H1 (cell line): ENCODE measurements at regions not wholly inside any gene's neighbourhood (a gene's known extent, or its start where the extent isn't known, plus 50 kb on each side); places are given as distances from the start of the nearest gene placed in this dataset.

ENCODE experiments used
- CTCF ChIA-PET: fragments of 300-600 bp; sonication (Branson Sonifier 250); formaldehyde crosslinking; loops from one replicate; lab custom pipeline; 2021; ENCODE audit not compliant: partially characterized antibody; lab: Charles Lee
- POLR2A ChIA-PET: fragments of 300-600 bp; sonication (Branson Sonifier 250); formaldehyde crosslinking; loops from one replicate; lab custom pipeline; 2021; ENCODE audit warnings: inconsistent platforms; ENCODE audit not compliant: partially characterized antibody; lab: Charles Lee
- DNase-seq, 2 experiments: peaks; one replicate each; pipeline versions ENCODE4 v3.0.0 to v3.0.0-alpha.2; 2010 to 2022; ENCODE audit warnings: low spot score in 2 of 2, low read depth in 1 of 2, mixed read lengths in 1 of 2
- FAIRE-seq: peaks from 2 replicates; lab custom pipeline; 2011; peaks lifted over from hg19 to GRCh38; lab: Jason Lieb, UNC
- H2AFZ ChIP-seq: 2 replicates; pipeline ENCODE4 v1.8.1; 2012; ENCODE audit warnings: low read length, inconsistent platforms
- H2AK5ac ChIP-seq: 2 replicates; pipeline ENCODE4 v1.6.1; 2013; ENCODE audit warnings: low read depth, low read length
- H2BK120ac ChIP-seq: replicated peaks from 2 replicates; pipeline ENCODE3; 2013; ENCODE audit warnings: low read depth, low read length, inconsistent platforms
- H2BK12ac ChIP-seq: 2 replicates; pipeline ENCODE4 v1.6.1; 2013; ENCODE audit warnings: low read depth, low read length
- H2BK15ac ChIP-seq: 2 replicates; pipeline ENCODE4 v1.6.1; 2013; ENCODE audit warnings: low read length
- H2BK20ac ChIP-seq: 2 replicates; pipeline ENCODE4 v1.6.1; 2013; ENCODE audit warnings: low read length
- H2BK5ac ChIP-seq: 2 replicates; pipeline ENCODE4 v1.6.1; 2013; ENCODE audit warnings: low read depth, low read length
- H3K14ac ChIP-seq: 2 replicates; pipeline ENCODE4 v1.6.1; 2013; ENCODE audit warnings: inconsistent platforms; ENCODE audit not compliant: insufficient read length
- H3K18ac ChIP-seq: 2 replicates; pipeline ENCODE4 v1.6.1; 2013; ENCODE audit warnings: low read length; ENCODE audit errors: extremely low read depth
- H3K23ac ChIP-seq: 2 replicates; pipeline ENCODE4 v1.6.1; 2013; ENCODE audit warnings: inconsistent platforms; ENCODE audit not compliant: insufficient read length
- H3K23me2 ChIP-seq: 2 replicates; pipeline ENCODE4 v1.6.1; 2013; ENCODE audit warnings: low read depth, low read length
- H3K27ac ChIP-seq: 2 replicates; pipeline ENCODE4 v1.6.1; 2011; ENCODE audit warnings: low read depth, low read length, inconsistent platforms
- H3K27me3 ChIP-seq, 4 experiments: replicated peaks in 1 of 4; 1 replicate in 1 of 4; 2 replicates in 3 of 4; pipeline versions ENCODE4 v1.6.1 to v1.8.1; 2011 to 2013; ENCODE audit warnings: low read length in 3 of 4, mild to moderate bottlenecking in 3 of 4, inconsistent platforms in 2 of 4, mixed read lengths in 2 of 4, moderate library complexity in 1 of 4; ENCODE audit not compliant: control insufficient read depth in 3 of 4, insufficient read depth in 3 of 4; ENCODE audit errors: extremely low read depth in 1 of 4
- H3K36me3 ChIP-seq, 4 experiments: 2 replicates each; pipeline versions ENCODE4 v1.6.1 to v1.8.1; 2011 to 2013; ENCODE audit warnings: mild to moderate bottlenecking in 4 of 4, low read length in 3 of 4, moderate library complexity in 2 of 4, control low read depth in 1 of 4, inconsistent platforms in 1 of 4; ENCODE audit not compliant: insufficient read depth in 4 of 4, control insufficient read depth in 2 of 4
- H3K4ac ChIP-seq: replicated peaks from 2 replicates; pipeline ENCODE3; 2013; ENCODE audit warnings: low read length, low read depth, mixed read lengths, inconsistent platforms; ENCODE audit not compliant: insufficient read length
- H3K4me1 ChIP-seq, 4 experiments: replicated peaks in 1 of 4; 1 replicate in 1 of 4; 2 replicates in 3 of 4; pipeline versions ENCODE4 v1.6.1 to v1.8.1; 2011 to 2013; ENCODE audit warnings: low read length in 3 of 4, inconsistent platforms in 2 of 4, mixed read lengths in 1 of 4; ENCODE audit not compliant: insufficient read depth in 4 of 4, control insufficient read depth in 3 of 4
- H3K4me2 ChIP-seq, 2 experiments: 2 replicates each; pipeline versions ENCODE4 v1.6.1 to v1.8.1; 2011 to 2013; ENCODE audit warnings: low read depth in 2 of 2, low read length in 2 of 2, control low read depth in 1 of 2, inconsistent platforms in 1 of 2, mild to moderate bottlenecking in 1 of 2; ENCODE audit not compliant: insufficient read depth in 1 of 2
- H3K4me3 ChIP-seq, 4 experiments: fragments of 200-600, 300-600 bp in 1 of 4; sonication (generic), shearing (Covaris generic), sonication (Bioruptor Twin) in 1 of 4; 2 replicates each; pipeline versions ENCODE4 v1.5.1 to v1.8.1; 2011 to 2016; ENCODE audit warnings: low read length in 4 of 4, low read depth in 3 of 4, control low read depth in 2 of 4, inconsistent platforms in 2 of 4, mild to moderate bottlenecking in 2 of 4, mixed read lengths in 1 of 4, moderate library complexity in 1 of 4; ENCODE audit not compliant: insufficient read depth in 2 of 4; ENCODE audit errors: extremely low read depth in 1 of 4
- H3K56ac ChIP-seq: replicated peaks from 2 replicates; pipeline ENCODE3; 2013; ENCODE audit warnings: low read depth, mild to moderate bottlenecking, mixed read lengths, low read length, inconsistent platforms; ENCODE audit not compliant: insufficient read length
- H3K79me1 ChIP-seq: 2 replicates; pipeline ENCODE4 v1.6.1; 2013; ENCODE audit warnings: low read depth, low read length, control low read depth
- H3K79me2 ChIP-seq, 2 experiments: 2 replicates each; pipeline versions ENCODE4 v1.6.1 to v1.8.1; 2012 to 2013; ENCODE audit warnings: low read length in 2 of 2, mild to moderate bottlenecking in 2 of 2, inconsistent platforms in 1 of 2; ENCODE audit not compliant: insufficient read depth in 2 of 2, control insufficient read depth in 1 of 2
- H3K9ac ChIP-seq, 4 experiments: replicated peaks in 1 of 4; 1 replicate in 1 of 4; 2 replicates in 3 of 4; pipeline versions ENCODE4 v1.6.1 to v1.8.1; 2011 to 2013; ENCODE audit warnings: low read depth in 3 of 4, low read length in 3 of 4, control low read depth in 2 of 4, mild to moderate bottlenecking in 2 of 4, moderate library complexity in 2 of 4, inconsistent platforms in 1 of 4; ENCODE audit errors: extremely low read depth in 1 of 4
- H3K9me3 ChIP-seq, 2 experiments: 2 replicates each; pipeline versions ENCODE4 v1.6.1 to v1.8.1; 2012 to 2013; ENCODE audit warnings: mild to moderate bottlenecking in 2 of 2, moderate library complexity in 2 of 2, control low read depth in 1 of 2, inconsistent platforms in 1 of 2, low read depth in 1 of 2, low read length in 1 of 2, mixed read lengths in 1 of 2; ENCODE audit not compliant: insufficient read depth in 2 of 2
- H4K20me1 ChIP-seq, 2 experiments: replicated peaks in 1 of 2; 2 replicates each; pipeline versions ENCODE3 to v1.8.1; 2011 to 2013; ENCODE audit warnings: inconsistent platforms in 2 of 2, low read length in 2 of 2, mild to moderate bottlenecking in 1 of 2; ENCODE audit not compliant: insufficient read depth in 2 of 2, control insufficient read depth in 1 of 2
- H4K5ac ChIP-seq: 2 replicates; pipeline ENCODE4 v1.6.1; 2013; ENCODE audit warnings: low read length, low read depth, mixed read lengths, inconsistent platforms; ENCODE audit not compliant: insufficient read length
- H4K8ac ChIP-seq: 2 replicates; pipeline ENCODE4 v1.8.0; 2013; ENCODE audit warnings: mild to moderate bottlenecking, moderate library complexity, low read length, inconsistent platforms; ENCODE audit not compliant: insufficient read depth; ENCODE audit errors: extremely low read depth
- H4K91ac ChIP-seq: replicated peaks from 2 replicates; pipeline ENCODE3; 2013; ENCODE audit warnings: low read length, mixed read lengths, inconsistent platforms; ENCODE audit not compliant: insufficient read length
- BCL11A ChIP-seq, 2 experiments: IDR thresholded peaks; one replicate each; pipeline ENCODE4 v1.6.1; 2011; ENCODE audit warnings: low read depth in 2 of 2, low read length in 2 of 2, mild to moderate bottlenecking in 2 of 2
- CBX8 ChIP-seq: fragments of 300-800, 300-1000 bp; sonication (generic); IDR thresholded peaks from 2 replicates; pipeline ENCODE4 v1.7.1; 2016; ENCODE audit warnings: low read depth, low read length, borderline replicate concordance
- CHD2 ChIP-seq: IDR thresholded peaks from 2 replicates; pipeline ENCODE4 v1.6.1; 2012; ENCODE audit warnings: low read length, improper control_type of control experiment
- FOSL1 ChIP-seq: IDR thresholded peaks from 2 replicates; pipeline ENCODE4 v1.6.1; 2011; ENCODE audit warnings: mild to moderate bottlenecking, low read depth, low read length, moderate library complexity; ENCODE audit not compliant: insufficient read depth
- NANOG ChIP-seq: IDR thresholded peaks from 2 replicates; pipeline ENCODE4 v1.6.1; 2011; ENCODE audit warnings: low read length, low read depth, mild to moderate bottlenecking, inconsistent platforms; ENCODE audit not compliant: insufficient read depth, poor library complexity, severe bottlenecking
- PHF8 ChIP-seq: fragments of 200-600 bp; sonication (generic); conservative IDR thresholded peaks from 2 replicates; pipeline ENCODE4 v1.7.1; 2012; ENCODE audit warnings: low read depth, mild to moderate bottlenecking, inconsistent platforms, low read length, moderate library complexity
- RFX5 ChIP-seq: IDR thresholded peaks from 2 replicates; pipeline ENCODE4 v1.6.1; 2011; ENCODE audit warnings: low read depth, low read length, improper control_type of control experiment, borderline replicate concordance
- SAP30 ChIP-seq: fragments of 300-600 bp; sonication (generic); IDR thresholded peaks from 2 replicates; pipeline ENCODE4 v1.7.1; 2012; ENCODE audit warnings: low read length, moderate library complexity, mild to moderate bottlenecking, inconsistent platforms; ENCODE audit not compliant: insufficient read depth, insufficient replicate concordance
- TAF1 ChIP-seq: IDR thresholded peaks from 2 replicates; pipeline ENCODE4 v1.6.1; 2011; ENCODE audit warnings: mild to moderate bottlenecking, low read depth, low read length
- TEAD4 ChIP-seq: IDR thresholded peaks from 2 replicates; pipeline ENCODE4 v1.6.1; 2012; ENCODE audit warnings: low read depth, low read length, inconsistent platforms, mixed read lengths
- ZNF274 ChIP-seq: IDR thresholded peaks from 2 replicates; pipeline ENCODE4 v1.7.0; 2012; ENCODE audit warnings: low read length, borderline replicate concordance; ENCODE audit errors: extremely low read depth
- WGBS, 2 experiments: shearing (Covaris generic) in 1 of 2; methylation state at CpG; one replicate each; pipeline versions ENCODE4 v1.1.6 to v1.1.7; 2013 to 2015; ENCODE audit warnings: low lambda C conversion rate in 2 of 2, mixed read lengths in 2 of 2, inconsistent platforms in 1 of 2, low coverage in 1 of 2, missing lambda C conversion rate in 1 of 2; ENCODE audit not compliant: insufficient replicate concordance in 2 of 2, insufficient coverage in 1 of 2, insufficient read length in 1 of 2; ENCODE audit errors: extremely low coverage in 1 of 2, missing lambda C conversion rate in 1 of 2; 5-methylcytosine and 5-hydroxymethylcytosine counted together

GRCh38 chr9:1461812-1462211, 411.7 kb downstream of the DMRT2 start:
- no peak overlapping the region for H3K4me3 ChIP-seq
- CTCF ChIA-PET = no interaction called here
- H3K4ac ChIP-seq = no peak overlapping the region
- no peaks in the 10 kb centered on the region for H3K36me3 ChIP-seq
- no peak for DNase-seq
- FAIRE-seq = no peak
- no peak overlapping the region for H2BK5ac ChIP-seq
- no peak overlapping the region for H4K8ac ChIP-seq
- H4K91ac ChIP-seq = no peak overlapping the region
- no peak overlapping the region for H2BK20ac ChIP-seq
- H2AFZ ChIP-seq = no peak overlapping the region
- no peaks in the 10 kb centered on the region for H3K4me1 ChIP-seq
- no peak overlapping the region for H2BK12ac ChIP-seq
- no peak overlapping the region for H3K27ac ChIP-seq
- H3K56ac ChIP-seq = no peak overlapping the region
- no peak overlapping the region for H3K18ac ChIP-seq
- H2AK5ac ChIP-seq = no peak overlapping the region
- no peaks in the 10 kb centered on the region for H3K79me2 ChIP-seq
- POLR2A ChIA-PET = no interaction called here
- no peak overlapping the region for H3K14ac ChIP-seq
- H4K20me1 ChIP-seq = no peaks in the 10 kb centered on the region
- H3K79me1 ChIP-seq = no peaks in the 10 kb centered on the region
- H3K27me3 ChIP-seq = no peaks in the 10 kb centered on the region
- no peaks in the 10 kb centered on the region for H3K23me2 ChIP-seq
- no peak overlapping the region for H2BK15ac ChIP-seq
- no peak overlapping the region for H4K5ac ChIP-seq
- H3K9ac ChIP-seq = no peak overlapping the region
- H3K4me2 ChIP-seq = no peak overlapping the region
- H3K23ac ChIP-seq = no peak overlapping the region
- H2BK120ac ChIP-seq = no peak overlapping the region
- H3K9me3 ChIP-seq = peaks cover 60 to 85% of the 10 kb centered on the region in 2 experiments
- WGBS, 2 experiments = 68% methylated on average over 4 of the region's 4 CpGs; no CpG with 5 or more reads in 1 of the 2 experiments
- TF ChIP-seq BCL11A (IDR thresholded peaks at IDR 0.05; ENCODE audit: low read depth in 2 of 2, low read length in 2 of 2) = no peak
- no peak for TF ChIP-seq RFX5
- TF ChIP-seq TAF1 = no peak
- no peak for TF ChIP-seq TEAD4
- no peak for TF ChIP-seq ZNF274
- no peak for TF ChIP-seq CHD2
- no peak for TF ChIP-seq FOSL1
- no peak for TF ChIP-seq PHF8
- no peak for TF ChIP-seq SAP30
- TF ChIP-seq NANOG = no peak
- TF ChIP-seq CBX8 = no peak
